Astrocyte (in vitro differentiated cells and primary cell): ENCODE measurements at regions not wholly inside any gene's neighbourhood (a gene's known extent, or its start where the extent isn't known, plus 50 kb on each side); places are given as distances from the start of the nearest gene placed in this dataset.

Experiments
- CTCF ChIP-seq: IDR thresholded peaks from 2 replicates; pipeline ENCODE4 v1.5.1; 2011; ENCODE audit warnings: low read depth, mild to moderate bottlenecking, inconsistent platforms, low read length, moderate library complexity; ENCODE audit not compliant: insufficient read depth
- EZH2 ChIP-seq: IDR thresholded peaks from 2 replicates; pipeline ENCODE4 v1.6.1; 2012; ENCODE audit warnings: mild to moderate bottlenecking, low read length, inconsistent platforms; ENCODE audit not compliant: insufficient read depth

- TF ChIP-seq CTCF (no peak), EZH2 (no peak)
These were observed 76.7 kb upstream of the SALL3 start for GRCh38 chr18:78902795-78903435.
